ENCODE measurements at regions not wholly inside any gene's neighbourhood (a gene's known extent, or its start where the extent isn't known, plus 50 kb on each side); places are given as distances from the start of the nearest gene placed in this dataset.

- no peak for TF ChIP-seq EZH2phosphoT487 (IDR thresholded peaks at IDR 0.05; ENCODE audit: unreplicated experiment)
- TF ChIP-seq, protein P1, sequence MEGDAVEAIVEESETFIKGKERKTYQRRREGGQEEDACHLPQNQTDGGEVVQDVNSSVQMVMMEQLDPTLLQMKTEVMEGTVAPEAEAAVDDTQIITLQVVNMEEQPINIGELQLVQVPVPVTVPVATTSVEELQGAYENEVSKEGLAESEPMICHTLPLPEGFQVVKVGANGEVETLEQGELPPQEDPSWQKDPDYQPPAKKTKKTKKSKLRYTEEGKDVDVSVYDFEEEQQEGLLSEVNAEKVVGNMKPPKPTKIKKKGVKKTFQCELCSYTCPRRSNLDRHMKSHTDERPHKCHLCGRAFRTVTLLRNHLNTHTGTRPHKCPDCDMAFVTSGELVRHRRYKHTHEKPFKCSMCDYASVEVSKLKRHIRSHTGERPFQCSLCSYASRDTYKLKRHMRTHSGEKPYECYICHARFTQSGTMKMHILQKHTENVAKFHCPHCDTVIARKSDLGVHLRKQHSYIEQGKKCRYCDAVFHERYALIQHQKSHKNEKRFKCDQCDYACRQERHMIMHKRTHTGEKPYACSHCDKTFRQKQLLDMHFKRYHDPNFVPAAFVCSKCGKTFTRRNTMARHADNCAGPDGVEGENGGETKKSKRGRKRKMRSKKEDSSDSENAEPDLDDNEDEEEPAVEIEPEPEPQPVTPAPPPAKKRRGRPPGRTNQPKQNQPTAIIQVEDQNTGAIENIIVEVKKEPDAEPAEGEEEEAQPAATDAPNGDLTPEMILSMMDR (conservative IDR thresholded peaks at IDR 0.05; ENCODE audit: low read depth in 2 of 2), result no peak
These were observed 220.8 kb upstream of the MARCKS start (continued) for GRCh38 chr6:113636357-113636824.

- no peak overlapping the region for H2AFZ ChIP-seq
- no peak overlapping the region for H3K4me3 ChIP-seq
- Mint-ChIP-seq H3K4me3 (no peak overlapping the region), H3K4me1 (peaks cover 6% of the 10 kb centered on the region; the same call in 2 of the 3 replicates), H3K36me3 (ENCODE audit: low read depth) (no peaks in the 10 kb centered on the region), H3K27me3 (ENCODE audit: insufficient read depth, low read depth, poor library complexity) (peaks cover 8% of the 10 kb centered on the region), H3K27ac (no peak overlapping the region), H3K9me3 (no peaks in the 10 kb centered on the region)
- no peaks in the 10 kb centered on the region for H4K20me1 ChIP-seq (replicated peaks; ENCODE audit: insufficient read depth)
- H3K79me2 ChIP-seq (replicated peaks; ENCODE audit: insufficient read depth), result no peaks in the 10 kb centered on the region
- H3K9me2 ChIP-seq (ENCODE audit: insufficient read depth), result no peaks in the 10 kb centered on the region
- no peak overlapping the region for H3K27ac ChIP-seq (ENCODE audit: low read depth)
- DNase-seq (ENCODE audit: low spot score), result no peak
- ATAC-seq, result no peak
- H3K4me2 ChIP-seq, result no peak overlapping the region
- H3K4me1 ChIP-seq (ENCODE audit: insufficient read depth), result no peaks in the 10 kb centered on the region
- no peaks in the 10 kb centered on the region for H3K36me3 ChIP-seq (ENCODE audit: insufficient read depth)
- no peaks in the 10 kb centered on the region for H3K27me3 ChIP-seq (ENCODE audit: insufficient read depth)
- H3F3A ChIP-seq (replicated peaks; ENCODE audit: low read depth), result no peaks in the 10 kb centered on the region
- no peak for TF ChIP-seq EZH2phosphoT487 (IDR thresholded peaks at IDR 0.05; ENCODE audit: unreplicated experiment)
- TF ChIP-seq POLR2AphosphoS5 (IDR thresholded peaks at IDR 0.05; ENCODE audit: low read depth), result no peak
- TF ChIP-seq, protein P2, sequence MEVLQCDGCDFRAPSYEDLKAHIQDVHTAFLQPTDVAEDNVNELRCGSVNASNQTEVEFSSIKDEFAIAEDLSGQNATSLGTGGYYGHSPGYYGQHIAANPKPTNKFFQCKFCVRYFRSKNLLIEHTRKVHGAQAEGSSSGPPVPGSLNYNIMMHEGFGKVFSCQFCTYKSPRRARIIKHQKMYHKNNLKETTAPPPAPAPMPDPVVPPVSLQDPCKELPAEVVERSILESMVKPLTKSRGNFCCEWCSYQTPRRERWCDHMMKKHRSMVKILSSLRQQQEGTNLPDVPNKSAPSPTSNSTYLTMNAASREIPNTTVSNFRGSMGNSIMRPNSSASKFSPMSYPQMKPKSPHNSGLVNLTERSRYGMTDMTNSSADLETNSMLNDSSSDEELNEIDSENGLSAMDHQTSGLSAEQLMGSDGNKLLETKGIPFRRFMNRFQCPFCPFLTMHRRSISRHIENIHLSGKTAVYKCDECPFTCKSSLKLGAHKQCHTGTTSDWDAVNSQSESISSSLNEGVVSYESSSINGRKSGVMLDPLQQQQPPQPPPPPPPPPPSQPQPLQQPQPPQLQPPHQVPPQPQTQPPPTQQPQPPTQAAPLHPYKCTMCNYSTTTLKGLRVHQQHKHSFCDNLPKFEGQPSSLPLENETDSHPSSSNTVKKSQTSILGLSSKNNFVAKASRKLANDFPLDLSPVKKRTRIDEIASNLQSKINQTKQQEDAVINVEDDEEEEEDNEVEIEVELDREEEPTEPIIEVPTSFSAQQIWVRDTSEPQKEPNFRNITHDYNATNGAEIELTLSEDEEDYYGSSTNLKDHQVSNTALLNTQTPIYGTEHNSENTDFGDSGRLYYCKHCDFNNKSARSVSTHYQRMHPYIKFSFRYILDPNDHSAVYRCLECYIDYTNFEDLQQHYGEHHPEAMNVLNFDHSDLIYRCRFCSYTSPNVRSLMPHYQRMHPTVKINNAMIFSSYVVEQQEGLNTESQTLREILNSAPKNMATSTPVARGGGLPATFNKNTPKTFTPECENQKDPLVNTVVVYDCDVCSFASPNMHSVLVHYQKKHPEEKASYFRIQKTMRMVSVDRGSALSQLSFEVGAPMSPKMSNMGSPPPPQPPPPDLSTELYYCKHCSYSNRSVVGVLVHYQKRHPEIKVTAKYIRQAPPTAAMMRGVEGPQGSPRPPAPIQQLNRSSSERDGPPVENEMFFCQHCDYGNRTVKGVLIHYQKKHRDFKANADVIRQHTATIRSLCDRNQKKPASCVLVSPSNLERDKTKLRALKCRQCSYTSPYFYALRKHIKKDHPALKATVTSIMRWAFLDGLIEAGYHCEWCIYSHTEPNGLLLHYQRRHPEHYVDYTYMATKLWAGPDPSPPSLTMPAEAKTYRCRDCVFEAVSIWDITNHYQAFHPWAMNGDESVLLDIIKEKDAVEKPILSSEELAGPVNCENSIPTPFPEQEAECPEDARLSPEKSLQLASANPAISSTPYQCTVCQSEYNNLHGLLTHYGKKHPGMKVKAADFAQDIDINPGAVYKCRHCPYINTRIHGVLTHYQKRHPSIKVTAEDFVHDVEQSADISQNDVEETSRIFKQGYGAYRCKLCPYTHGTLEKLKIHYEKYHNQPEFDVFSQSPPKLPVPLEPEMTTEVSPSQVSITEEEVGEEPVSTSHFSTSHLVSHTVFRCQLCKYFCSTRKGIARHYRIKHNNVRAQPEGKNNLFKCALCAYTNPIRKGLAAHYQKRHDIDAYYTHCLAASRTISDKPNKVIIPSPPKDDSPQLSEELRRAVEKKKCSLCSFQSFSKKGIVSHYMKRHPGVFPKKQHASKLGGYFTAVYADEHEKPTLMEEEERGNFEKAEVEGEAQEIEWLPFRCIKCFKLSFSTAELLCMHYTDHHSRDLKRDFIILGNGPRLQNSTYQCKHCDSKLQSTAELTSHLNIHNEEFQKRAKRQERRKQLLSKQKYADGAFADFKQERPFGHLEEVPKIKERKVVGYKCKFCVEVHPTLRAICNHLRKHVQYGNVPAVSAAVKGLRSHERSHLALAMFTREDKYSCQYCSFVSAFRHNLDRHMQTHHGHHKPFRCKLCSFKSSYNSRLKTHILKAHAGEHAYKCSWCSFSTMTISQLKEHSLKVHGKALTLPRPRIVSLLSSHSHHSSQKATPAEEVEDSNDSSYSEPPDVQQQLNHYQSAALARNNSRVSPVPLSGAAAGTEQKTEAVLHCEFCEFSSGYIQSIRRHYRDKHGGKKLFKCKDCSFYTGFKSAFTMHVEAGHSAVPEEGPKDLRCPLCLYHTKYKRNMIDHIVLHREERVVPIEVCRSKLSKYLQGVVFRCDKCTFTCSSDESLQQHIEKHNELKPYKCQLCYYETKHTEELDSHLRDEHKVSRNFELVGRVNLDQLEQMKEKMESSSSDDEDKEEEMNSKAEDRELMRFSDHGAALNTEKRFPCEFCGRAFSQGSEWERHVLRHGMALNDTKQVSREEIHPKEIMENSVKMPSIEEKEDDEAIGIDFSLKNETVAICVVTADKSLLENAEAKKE (CRISPR knock-in tag; IDR thresholded peaks at IDR 0.05), result no peak
- no peak for TF ChIP-seq EZH2 (IDR thresholded peaks at IDR 0.05; ENCODE audit: low read depth, unreplicated experiment)
- TF ChIP-seq CREB1 (CRISPR knock-in tag; IDR thresholded peaks at IDR 0.05; ENCODE audit: low read depth), result no peak
- no peak for TF ChIP-seq ETS1 (IDR thresholded peaks at IDR 0.05)
- no peak for TF ChIP-seq JUNB (IDR thresholded peaks at IDR 0.05; ENCODE audit: unreplicated experiment)
- TF ChIP-seq STAT1 (IDR thresholded peaks at IDR 0.05; ENCODE audit: unreplicated experiment), result no peak
- TF ChIP-seq ZNF114 (CRISPR knock-in tag; IDR thresholded peaks at IDR 0.05), result no peak
- TF ChIP-seq, protein P3, sequence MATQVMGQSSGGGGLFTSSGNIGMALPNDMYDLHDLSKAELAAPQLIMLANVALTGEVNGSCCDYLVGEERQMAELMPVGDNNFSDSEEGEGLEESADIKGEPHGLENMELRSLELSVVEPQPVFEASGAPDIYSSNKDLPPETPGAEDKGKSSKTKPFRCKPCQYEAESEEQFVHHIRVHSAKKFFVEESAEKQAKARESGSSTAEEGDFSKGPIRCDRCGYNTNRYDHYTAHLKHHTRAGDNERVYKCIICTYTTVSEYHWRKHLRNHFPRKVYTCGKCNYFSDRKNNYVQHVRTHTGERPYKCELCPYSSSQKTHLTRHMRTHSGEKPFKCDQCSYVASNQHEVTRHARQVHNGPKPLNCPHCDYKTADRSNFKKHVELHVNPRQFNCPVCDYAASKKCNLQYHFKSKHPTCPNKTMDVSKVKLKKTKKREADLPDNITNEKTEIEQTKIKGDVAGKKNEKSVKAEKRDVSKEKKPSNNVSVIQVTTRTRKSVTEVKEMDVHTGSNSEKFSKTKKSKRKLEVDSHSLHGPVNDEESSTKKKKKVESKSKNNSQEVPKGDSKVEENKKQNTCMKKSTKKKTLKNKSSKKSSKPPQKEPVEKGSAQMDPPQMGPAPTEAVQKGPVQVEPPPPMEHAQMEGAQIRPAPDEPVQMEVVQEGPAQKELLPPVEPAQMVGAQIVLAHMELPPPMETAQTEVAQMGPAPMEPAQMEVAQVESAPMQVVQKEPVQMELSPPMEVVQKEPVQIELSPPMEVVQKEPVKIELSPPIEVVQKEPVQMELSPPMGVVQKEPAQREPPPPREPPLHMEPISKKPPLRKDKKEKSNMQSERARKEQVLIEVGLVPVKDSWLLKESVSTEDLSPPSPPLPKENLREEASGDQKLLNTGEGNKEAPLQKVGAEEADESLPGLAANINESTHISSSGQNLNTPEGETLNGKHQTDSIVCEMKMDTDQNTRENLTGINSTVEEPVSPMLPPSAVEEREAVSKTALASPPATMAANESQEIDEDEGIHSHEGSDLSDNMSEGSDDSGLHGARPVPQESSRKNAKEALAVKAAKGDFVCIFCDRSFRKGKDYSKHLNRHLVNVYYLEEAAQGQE (IDR thresholded peaks at IDR 0.05; ENCODE audit: unreplicated experiment), result no peak
- no peak for TF ChIP-seq NANOG (IDR thresholded peaks at IDR 0.05; ENCODE audit: borderline replicate concordance)
These were observed 217.1 kb upstream of the MARCKS start for GRCh38 chr6:113640051-113640450.
